ENCODE measurements at regions not wholly inside any gene's neighbourhood (a gene's known extent, or its start where the extent isn't known, plus 50 kb on each side); places are given as distances from the start of the nearest gene placed in this dataset.

DNA sequence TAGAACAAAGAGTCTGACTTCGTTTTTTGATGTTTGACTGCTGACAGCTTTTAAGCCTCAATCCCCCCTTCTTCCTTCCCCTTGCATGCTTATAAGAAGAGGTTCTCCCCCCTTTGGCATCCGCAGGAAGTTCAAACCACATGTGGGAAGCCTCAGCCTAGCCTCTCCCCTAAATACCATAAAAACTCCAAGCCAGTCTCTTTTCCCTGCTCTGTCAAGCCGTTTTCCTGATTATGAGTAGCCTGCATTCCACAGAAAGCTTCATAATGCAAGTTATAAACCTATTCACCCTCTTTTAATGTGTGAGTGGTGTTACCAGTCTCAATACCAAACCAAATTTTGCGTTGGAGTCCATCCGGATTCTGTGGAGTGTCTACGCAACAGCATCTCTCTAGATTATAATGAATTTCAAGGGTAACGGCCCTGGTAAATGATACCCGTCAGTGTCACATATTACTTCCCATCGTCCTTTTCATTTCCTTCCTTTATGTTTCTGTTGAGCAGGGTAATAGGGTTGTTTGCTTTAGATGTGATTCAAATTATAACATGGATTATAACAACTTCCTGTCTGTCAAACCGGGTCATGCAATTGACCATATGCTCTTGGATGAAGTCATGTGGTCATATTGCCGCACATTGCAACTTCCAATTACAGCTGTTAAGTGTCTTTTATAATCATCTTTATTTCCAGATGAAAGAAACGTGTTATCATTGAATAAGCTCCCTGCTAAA lies 717.5 kb downstream of the RWDD3 start:
- DNase-seq (ENCODE audit: extremely low read depth, low read depth) = no peak
- TF ChIP-seq CTCF (IDR thresholded peaks at IDR 0.05; ENCODE audit: low read depth, low read length) = no peak

DNA sequence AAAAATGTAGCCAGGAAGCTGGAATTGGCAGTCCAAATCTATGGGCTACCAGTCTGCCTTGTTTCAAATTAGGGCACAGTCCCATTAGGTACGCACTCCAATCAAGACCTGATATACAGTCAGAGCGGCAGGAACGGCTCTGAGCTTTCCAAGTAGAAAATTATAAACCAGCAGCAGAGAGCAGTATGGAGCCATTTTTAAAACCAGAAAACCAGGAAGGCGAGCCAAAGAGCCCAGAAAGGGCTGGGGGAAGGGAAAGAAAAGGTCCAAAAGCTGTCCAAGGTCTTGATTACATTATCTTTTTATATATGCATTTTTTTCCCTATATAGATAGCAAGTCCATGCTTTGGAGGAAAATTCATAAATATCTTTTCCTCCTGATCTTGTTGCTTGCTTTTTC lies 719.0 kb downstream of the RWDD3 start:
- no peak for DNase-seq (ENCODE audit: extremely low read depth, low read depth)
- TF ChIP-seq CTCF (IDR thresholded peaks at IDR 0.05; ENCODE audit: low read depth, low read length) = no peak; the same call in 1 of the 2 replicates

DNA sequence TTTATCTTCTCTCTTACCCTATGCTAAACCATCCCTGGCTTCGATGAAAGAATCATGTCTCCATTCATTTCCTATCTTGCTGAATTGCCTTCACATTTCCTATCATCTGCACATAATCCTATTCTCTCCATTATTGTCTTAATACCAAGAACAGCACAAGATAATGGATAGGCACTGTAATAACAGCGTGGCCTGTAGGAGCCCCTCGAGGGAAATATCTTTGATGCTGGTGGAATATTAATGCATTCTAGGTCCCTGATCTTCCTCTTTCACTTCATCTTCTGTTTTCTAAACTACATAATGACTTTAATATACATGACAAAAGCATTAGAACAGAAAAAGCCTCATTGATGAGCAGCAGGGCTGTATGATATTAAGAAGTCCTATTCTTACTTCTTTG lies 720.6 kb downstream of the RWDD3 start:
- no peak for TF ChIP-seq CTCF (IDR thresholded peaks at IDR 0.05; ENCODE audit: low read depth, low read length)

GRCh38 chr1:95956215-95956614 lies 722.2 kb downstream of the RWDD3 start:
- no peak for TF ChIP-seq CTCF (IDR thresholded peaks at IDR 0.05; ENCODE audit: low read depth, low read length)
- DNase-seq (ENCODE audit: extremely low read depth, low read depth) = no peak

More for the DNA sequence above, 720.6 kb downstream of the RWDD3 start:
- no peak for DNase-seq (ENCODE audit: extremely low read depth, low read depth)

- no peak for DNase-seq (ENCODE audit: extremely low read depth, low read depth)
- TF ChIP-seq CTCF (IDR thresholded peaks at IDR 0.05; ENCODE audit: low read depth, low read length) = no peak
Measured at GRCh38 chr1:95957748-95958147, 723.7 kb downstream of the RWDD3 start.

DNA sequence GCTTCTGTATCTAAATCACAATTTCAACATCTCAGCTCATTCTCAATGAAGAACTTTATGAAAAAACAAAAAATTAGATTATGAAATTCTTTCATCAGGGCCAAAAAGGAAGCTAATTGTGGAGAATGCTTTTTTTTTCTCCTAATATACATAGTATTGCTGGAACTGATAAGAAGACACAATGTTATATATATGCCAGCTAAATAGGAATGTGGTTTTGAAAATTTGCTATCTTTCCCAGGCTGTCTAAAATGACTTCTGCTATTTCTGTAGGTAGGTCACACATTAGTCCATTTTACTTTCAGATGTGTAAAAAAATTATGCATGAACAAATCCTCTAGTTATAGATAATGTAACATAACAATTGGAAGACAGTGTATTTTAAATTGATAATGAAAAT lies 732.9 kb downstream of the RWDD3 start:
- no peak for TF ChIP-seq CTCF (IDR thresholded peaks at IDR 0.05; ENCODE audit: low read depth, low read length)
- DNase-seq (ENCODE audit: extremely low read depth, low read depth) = no peak

GRCh38 chr1:95974586-95974985 lies 740.6 kb downstream of the RWDD3 start:
- DNase-seq (ENCODE audit: extremely low read depth, low read depth) = no peak
- no peak for TF ChIP-seq CTCF (IDR thresholded peaks at IDR 0.05; ENCODE audit: low read depth, low read length)

Data from AG09319 (cell line).